Urothelium cell line (cell line): ENCODE measurements at regions not wholly inside any gene's neighbourhood (a gene's known extent, or its start where the extent isn't known, plus 50 kb on each side); places are given as distances from the start of the nearest gene placed in this dataset.

Experiments used
- DNase-seq: peaks from one replicate; pipeline ENCODE4 v3.0.0; 2011; ENCODE audit warnings: low spot score, mixed read lengths
- FAIRE-seq: peaks from 2 replicates; lab custom pipeline; 2011; peaks lifted over from hg19 to GRCh38; lab: Jason Lieb, UNC

DNA sequence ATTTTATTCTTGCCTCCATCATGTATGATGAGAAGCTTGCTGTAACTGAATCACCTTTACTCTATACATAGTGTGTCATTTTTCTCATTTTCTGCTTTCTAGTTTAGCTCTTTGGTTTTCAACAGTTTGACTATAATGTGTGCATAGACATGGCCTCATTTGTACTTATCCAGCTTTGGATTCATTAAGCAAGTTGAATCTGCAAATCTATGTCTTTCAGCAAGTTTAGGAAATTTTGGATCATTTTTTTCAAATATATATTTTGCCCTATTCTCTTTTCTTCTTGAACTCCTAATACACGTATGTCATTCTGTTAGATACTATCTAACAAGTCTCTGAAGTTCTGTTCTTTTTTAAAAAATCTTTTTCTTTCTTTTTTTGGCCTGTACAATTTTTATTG lies 57.8 kb downstream of the PRLHR start:
- DNase-seq (no peak), FAIRE-seq (no peak)

DNA sequence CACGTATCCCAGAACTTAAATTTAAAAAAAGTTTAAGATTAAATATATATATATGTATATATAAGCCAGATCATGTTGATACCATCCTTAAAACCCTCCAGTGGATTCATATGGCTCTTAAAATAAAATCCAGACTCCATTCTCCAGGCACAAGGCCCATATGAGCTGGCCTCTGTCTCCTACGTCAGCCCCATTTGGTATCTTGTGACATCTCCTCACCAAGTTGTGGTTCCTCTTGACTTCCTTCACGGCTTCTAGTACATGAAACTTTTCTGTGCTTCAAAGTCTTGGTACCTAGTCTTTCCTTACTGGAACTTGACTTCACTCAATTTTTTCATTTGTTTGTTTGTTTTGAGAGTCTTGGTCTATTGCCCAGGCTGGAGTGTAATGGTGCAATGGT lies 61.3 kb downstream of the PRLHR start:
- FAIRE-seq (no peak), DNase-seq (no peak)

DNA sequence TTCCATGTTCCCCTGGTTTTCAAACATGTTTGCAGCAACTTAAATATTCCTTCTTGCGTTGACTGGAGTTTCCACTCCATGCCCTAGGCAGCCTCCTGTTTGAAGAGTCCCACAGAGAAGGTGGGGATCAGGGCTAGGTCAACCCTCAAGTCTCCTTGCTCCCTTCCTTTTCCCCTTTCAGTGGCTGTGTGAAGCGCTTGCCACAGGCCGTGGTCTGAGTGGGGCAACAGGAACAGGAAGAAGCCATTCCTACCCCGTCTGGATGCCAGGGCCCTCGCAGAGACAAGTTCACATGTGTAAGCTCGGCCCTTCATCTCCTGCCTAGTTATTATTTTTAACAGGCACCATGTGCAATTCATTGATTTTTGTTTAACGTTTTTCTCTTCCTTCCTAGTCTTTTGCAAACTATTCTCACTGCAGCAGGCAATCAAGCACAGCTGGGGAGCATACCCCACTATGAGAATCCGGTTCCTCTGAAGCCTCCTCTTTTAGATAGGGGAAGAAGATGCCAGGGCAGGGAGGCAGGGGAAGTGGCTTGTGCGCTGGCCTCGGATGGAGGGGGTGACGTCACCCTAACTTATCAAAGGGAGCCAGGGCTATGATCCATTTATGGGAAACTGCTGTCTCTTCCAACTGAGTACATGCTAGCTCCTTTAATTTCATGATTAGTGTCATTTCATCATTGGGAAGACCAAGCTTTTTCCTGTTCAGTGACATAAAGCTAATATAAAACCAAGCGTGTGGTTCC lies 64.2 kb downstream of the PRLHR start:
- no peak for DNase-seq
- no peak for FAIRE-seq

DNA sequence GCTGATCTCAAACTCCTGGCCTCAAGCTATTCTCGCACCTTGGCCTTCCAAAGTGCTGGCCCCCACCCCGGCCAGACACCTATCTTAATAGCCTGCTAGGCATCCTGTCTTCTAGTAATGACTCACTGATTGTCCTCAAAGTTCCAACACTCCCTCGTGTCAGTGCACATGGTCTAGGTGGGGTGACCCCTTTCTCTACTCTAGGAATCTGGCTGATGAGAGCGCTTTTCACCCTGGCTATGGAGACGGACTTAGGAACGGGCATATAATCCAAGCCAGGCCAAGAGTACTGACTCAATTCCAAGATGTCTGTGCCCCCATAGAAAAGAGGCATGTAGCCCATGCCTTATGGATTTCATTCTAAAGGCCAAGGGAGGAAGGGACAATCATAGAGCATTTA lies 67.0 kb downstream of the PRLHR start:
- DNase-seq (no peak), FAIRE-seq (no peak)

DNA sequence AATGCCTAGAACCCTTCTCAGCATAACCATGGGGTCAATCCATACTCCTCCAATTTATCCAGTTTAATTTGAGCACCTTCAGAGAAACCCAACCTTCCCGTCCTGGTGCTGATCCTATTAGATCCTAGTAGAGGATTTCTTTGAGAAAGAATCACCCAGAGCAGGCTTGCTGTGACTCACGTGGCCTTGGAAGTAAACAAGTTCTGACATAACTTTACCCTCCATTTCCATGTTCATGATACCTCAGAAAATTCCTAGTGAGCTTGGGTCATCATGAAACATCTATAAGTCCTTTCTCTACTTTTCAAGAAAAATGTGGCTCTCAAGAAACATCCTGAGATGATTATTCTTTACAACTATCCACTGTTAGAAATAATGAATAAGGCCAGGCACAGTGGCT lies 71.7 kb downstream of the PRLHR start:
- FAIRE-seq (no peak), DNase-seq (no peak)

DNA sequence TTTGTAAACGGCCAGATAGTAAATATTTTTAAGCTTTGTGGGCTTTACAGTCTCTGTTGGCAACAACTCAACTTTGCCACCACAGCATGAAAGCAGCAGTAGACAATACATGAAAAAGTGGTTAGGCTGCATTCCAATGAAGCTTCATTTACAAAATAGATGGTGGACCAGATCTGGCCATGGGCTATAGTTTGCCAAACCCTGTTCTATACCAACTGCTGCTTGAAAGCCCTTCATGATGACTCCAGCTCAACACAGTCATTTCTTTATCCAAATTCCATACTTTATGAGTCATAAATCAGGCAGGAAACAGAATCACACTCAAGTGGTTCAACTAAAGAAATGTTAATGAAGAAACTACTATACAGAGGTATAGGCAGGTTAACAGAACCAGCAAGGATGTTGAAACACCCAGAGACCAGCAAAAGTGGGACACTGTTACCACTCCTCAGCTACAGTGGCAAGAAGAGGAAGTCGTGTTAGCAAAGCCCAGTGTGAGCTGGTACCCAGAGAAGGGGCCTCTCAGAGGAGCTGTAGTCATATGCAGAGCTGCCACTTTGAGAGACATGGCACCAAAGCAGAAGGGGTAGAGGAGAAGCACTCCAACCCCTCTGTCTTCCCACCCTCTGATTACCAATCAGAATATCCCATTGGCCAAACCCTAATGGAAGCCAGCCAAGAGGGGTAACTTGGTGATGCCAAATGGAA lies 72.5 kb downstream of the PRLHR start:
- DNase-seq (peak; percentile 66), FAIRE-seq (peak; percentile 68)

DNA sequence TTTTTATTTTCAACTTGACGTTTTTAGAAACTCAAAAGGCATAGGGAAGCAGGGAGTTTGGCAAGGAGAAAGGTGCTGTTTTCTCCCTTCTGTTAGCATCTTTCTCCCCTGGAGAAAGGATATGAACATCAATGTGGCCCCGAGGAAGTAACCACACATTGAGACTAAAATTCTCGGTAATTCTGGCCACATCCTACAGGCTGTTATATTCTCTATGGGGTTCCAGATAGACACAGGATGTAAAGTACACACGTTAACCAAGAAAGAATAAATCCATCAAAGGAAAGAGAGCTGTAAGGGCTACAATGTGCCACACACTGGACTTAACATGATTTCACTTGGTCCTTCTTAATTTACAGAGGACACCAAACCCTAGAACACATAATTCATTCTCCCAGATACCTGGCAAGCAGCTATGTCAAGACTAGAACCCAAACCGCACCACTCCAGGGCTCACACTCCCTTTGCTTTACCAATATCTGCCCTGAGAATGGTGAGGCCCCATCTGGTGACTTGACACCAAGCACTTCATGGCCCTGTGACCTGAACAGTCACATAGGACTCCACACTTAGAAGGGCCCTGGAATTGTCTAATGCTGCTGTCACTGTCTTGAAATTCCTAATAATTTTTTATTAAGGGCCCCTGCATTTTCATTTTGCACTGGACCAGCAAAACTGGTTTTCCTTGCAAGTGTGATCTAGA lies 73.9 kb downstream of the PRLHR start:
- no peak for DNase-seq
- FAIRE-seq = no peak

DNA sequence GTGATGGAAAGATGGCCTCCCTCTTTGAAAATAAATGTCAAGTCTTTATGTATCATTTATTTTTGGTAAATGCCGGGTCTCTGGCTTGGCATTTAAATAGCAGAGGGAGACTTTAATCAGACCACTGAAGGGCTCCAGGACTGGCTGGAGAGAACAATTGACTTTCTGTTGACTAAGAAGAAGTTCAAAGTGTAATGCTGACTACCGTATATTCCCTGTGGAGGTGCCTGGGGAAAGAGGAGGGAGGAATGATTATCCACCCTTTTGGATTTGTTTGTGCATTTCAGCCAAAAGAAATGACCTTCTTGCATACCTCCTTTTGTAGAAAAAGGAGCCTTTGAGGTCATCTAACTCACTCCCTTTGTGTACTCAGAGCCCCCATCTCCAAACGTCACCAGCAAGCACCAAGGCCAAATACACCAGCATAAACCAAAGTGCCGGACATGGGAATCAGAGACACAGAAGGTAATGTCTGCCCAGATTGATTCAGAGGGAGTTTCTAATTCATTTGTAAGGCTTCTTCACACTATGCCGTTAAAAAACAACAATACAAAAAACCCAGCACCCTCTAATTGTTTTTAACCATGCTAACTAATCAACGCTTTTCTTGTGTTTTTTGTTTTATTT lies 75.2 kb downstream of the PRLHR start:
- FAIRE-seq (no peak), DNase-seq (no peak)

DNA sequence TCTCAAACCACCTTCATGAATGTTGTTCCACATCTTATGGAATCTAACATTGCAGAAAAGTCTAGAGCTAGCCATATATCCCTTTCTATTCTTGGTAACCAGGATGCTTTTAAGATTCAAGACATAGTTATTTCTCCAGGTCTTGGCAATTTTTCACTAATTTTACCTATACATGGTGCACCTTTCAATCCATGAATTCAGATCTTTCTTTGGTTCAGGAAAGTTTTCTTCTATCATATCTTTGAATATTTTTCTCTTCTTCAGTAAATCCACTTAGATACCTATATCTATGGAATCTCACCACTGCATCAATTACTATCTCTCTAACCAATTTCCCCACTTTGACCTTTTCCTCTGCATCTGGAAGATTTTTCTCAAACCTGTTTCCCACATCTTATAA lies 77.4 kb downstream of the PRLHR start:
- DNase-seq = no peak
- FAIRE-seq = no peak

DNA sequence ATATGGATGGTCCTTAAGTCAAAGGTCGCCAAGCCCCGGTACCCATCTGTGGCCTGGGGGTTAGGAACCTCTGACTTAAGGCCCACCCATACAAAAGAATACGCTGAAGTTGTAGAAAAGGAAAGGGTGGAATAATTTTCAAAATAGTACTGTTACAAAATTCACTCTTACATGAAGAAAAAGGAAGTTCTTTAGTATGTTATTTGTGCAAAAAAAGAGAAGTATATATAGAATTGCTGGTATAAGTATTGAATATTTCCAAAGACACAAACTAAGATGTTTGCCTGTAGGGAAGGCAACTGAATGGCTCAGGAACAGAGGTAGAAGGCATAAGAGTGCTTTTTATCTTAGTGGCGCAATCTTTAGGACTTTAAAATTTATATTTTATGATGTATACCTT lies 78.7 kb downstream of the PRLHR start:
- FAIRE-seq (no peak), DNase-seq (no peak)

DNA sequence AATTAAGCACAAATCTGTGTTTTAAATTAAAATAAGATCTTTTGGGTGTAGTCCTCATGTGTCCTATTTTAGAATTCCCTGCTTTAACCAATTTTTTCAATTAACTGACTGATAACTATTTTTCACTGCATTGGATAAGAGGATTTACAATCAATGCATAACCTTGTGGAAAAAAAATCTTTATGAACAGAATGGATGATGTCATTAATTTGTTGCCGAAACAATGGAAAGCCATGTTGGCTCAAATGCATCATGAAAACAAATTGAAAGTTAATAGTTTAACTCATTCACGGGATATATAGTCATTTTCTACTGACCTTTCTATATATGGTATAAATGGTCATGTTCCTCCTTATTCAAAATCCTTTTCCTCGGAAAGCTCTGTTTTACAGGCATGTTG lies 82.3 kb downstream of the PRLHR start:
- DNase-seq (no peak), FAIRE-seq (no peak)

DNA sequence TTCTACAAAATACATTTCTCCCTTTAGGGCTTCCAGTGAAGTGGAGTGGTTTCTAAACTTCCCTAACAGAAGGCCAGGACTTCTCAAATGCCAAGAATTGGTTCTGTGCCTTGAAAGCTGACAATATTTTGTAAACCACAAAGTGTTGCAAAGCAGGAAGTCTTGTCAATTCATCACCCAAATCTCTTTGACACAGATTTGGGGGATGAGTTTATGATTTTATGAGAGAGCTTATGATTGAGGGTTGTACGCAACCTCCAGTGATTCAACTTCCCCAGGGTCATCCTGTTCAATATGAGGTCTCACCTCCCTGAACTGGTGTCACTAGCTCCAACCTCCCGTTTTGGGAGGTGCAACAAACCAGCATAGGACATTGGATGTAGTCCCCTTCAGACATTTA lies 83.7 kb downstream of the PRLHR start:
- DNase-seq (no peak), FAIRE-seq (no peak)

DNA sequence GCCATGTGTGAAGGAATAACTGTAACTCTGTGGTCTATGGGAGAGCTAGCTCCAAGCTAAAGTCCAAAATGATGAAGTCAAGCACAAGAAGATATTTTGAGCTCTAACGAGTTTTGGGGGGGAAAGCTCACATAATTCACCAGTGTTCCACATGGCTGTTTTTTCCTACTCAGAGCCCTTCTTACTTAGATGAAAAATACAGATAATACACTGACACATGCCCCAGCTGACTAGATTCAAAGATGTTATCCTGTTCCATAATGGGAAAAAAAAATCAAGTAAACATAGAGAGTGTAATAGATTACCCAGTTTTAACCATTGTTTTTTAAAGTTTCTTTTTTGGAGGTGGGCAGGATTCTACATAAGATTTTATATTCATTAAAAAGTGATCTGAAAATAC lies 86.6 kb downstream of the PRLHR start:
- FAIRE-seq (no peak), DNase-seq (no peak)

DNA sequence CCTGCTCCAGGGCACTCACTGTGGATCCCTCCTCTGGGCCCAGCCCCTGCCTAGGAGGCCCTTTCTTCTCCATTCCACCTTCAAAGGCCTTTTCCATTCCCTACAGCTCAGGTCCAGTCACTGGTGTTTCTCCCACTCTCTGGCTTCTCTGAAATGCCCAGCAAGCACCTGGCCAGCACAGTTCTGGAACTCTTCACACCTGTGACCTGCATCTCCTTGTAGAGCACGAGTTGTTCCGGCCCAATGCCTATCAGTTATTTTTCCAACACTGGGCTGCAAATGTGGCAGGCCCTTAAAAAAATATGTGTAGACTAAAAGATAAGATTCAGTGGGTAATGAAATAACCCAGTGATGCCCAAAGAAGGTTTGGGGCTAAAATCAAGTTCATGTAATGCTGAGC lies 87.1 kb downstream of the PRLHR start:
- FAIRE-seq (no peak), DNase-seq (no peak)

DNA sequence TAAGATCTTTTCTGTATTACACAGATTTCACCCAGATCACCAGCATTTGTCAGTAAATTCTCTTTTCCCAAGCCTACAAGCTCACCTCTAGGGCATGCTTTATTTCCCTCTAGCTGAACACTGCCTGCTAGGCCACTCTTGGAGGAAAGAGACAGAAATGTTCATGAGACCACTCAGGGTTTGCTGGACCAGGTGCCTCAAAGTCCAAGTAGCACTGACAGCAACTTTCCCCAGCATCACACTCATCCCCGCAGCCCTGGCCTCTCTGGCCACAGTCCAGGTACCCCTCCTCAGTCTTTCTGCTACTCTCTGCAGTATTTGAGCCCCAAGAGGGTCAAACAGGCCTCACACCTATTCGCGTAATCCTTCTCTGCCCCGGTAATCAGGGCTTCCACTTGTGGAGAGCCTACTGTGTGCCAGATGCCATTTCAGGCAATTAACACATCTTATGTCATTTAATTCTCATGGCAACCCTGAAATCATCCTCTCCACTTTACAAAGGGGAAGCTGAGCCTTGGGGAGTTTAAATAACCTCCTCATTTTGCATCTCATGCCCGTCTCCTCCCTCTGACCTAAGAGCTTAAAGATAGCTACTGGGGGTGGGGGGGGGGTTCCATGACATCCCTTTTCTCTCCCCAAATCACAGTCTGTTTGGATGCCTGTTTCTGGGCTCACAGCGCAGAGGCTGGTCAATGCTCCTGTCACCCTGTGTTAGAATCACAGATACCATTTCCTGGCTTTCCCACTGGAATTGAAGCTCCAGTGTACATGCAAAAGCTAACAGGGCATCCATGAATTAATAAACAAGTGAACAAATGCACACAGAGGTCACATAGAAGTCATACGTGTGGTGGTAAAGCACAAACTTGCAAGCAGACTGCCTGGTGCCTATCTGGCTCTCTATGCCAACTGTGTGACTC lies 88.5 kb downstream of the PRLHR start:
- FAIRE-seq (no peak), DNase-seq (no peak)

DNA sequence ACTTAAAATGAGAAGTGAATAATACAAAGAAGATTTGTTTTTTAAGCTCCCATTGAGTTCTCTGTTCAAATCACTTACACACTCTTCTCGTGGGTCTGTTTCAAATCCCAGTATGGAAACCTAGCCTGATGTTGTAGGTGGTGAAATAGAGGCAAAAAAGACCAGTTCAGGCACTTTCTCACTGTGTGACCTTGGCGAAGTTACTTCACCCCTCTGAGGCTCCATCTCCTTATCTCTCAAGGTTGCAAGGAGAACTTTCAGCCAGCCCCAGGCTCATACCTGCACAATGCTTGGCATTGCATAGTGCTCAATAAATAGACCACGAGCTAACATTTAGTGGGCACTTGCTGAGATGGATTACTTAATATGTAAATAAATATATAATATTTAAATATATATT lies 90.1 kb downstream of the PRLHR start:
- no peak for FAIRE-seq
- no peak for DNase-seq

DNA sequence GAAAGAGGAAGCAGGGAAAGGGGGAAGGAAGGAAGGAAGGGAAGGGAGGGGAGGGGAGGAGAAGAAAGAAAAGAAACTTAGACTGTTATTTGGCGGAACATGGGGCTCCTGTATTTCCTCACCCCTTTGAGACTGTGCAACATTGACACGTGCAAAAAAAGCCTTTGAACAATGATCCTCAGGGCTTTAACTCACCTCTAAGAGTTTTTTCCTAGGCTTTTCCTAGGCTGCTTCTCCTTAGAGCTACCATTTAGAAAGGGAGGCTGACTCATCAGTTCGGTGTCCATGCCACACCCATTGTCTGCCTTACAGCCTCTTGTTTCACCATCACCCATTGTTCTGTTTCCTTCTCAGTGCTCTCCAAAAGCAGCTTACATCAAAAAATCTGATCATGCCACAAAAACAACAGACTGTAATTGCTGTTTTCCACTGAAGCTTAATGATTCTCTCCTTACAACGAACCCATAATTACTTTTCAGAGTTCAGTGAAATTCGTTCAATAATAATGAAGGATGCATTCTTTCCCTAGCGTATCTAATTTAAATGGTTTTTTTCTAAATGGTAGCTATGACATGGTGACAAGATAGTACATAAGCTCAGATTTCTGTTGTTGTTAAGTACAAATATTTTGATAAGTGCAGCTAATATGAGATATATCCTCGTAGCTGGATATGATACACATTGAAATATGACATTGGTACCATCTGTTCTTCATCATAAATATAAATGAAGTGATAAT lies 90.8 kb downstream of the PRLHR start:
- FAIRE-seq (peak; percentile 42), DNase-seq (peak; percentile 76)

DNA sequence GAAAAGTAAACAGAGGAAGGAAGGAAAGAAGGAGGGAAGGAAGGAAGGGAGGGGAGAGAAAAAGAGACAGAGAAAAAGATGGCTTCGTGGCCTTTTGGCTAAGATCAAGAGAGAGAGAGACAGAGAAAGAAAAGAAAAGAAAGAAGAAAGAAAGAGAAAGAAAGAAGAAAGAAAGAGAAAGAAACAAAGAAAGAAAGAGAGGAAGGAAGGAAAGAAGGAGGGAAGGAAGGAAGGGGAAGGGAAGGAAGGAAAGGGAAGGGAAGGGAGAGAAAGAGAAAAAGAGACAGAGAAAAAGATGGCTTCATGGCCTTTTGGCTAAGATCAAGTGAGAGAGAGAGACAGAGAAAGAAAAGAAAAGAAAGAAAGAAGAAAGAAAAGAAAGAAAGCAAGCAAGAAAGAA lies 91.4 kb downstream of the PRLHR start:
- no peak for FAIRE-seq
- DNase-seq = no peak

DNA sequence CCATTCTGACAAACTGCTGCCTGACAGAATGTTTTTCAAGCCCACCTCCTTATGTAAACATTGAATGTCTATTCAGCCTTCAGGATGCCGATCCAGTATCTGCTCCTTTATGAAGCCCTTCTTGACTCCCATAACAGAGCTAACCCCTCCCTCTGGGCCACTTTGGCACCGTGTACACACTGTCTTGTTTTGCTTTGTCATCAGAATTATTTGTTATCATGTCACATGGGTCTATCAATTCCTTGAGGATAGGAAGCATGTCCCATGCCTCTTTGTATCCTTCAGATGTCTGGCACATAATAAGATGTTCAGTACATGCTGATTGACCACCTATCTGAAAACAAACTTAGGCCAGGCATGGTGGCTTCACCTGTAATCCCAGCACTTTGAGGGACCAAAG lies 92.3 kb downstream of the PRLHR start:
- FAIRE-seq = no peak
- DNase-seq = no peak
